Endothelial cell of umbilical vein (primary cell): ENCODE measurements at regions not wholly inside any gene's neighbourhood (a gene's known extent, or its start where the extent isn't known, plus 50 kb on each side); places are given as distances from the start of the nearest gene placed in this dataset.

Experiments used
- BruUV-seq: library from RNA; stranded (reverse); fragments of 400-500 nt; replicated peaks from 2 replicates; lab custom pipeline; 2021; lab: Mats Ljungman, UMichigan
- CTCF ChIA-PET: fragments of 300-600, 350-600 bp; sonication (Branson Sonifier 250); formaldehyde crosslinking; loops from one replicate; lab custom pipeline; 2021; ENCODE audit warnings: antibody characterized with exemption, inconsistent platforms; lab: Charles Lee
- POLR2A ChIA-PET: fragments of 300-600, 350-600 bp; sonication (Branson Sonifier 250); formaldehyde crosslinking; loops from one replicate; lab custom pipeline; 2021; ENCODE audit warnings: antibody characterized with exemption, inconsistent platforms; lab: Charles Lee
- DNase-seq: peaks from one replicate; pipeline ENCODE4 v3.0.0-alpha.2; 2011; ENCODE audit warnings: low read depth, low spot score
- FAIRE-seq: peaks from 2 replicates; lab custom pipeline; 2011; peaks lifted over from hg19 to GRCh38; lab: Jason Lieb, UNC
- H2AFZ ChIP-seq: 2 replicates; pipeline ENCODE4 v1.6.0; 2012; ENCODE audit warnings: low read depth, low read length, control low read depth, inconsistent platforms
- H3K27ac ChIP-seq: 2 replicates; pipeline ENCODE4 v1.5.1; 2011; ENCODE audit warnings: low read depth, mild to moderate bottlenecking, control low read depth, low read length, moderate library complexity; ENCODE audit not compliant: insufficient read depth
- H3K27me3 ChIP-seq, 2 experiments: 2 replicates each; pipeline versions ENCODE4 v1.6.0 to v1.6.1; 2011; ENCODE audit warnings: low read length in 2 of 2, mixed read lengths in 1 of 2; ENCODE audit not compliant: control insufficient read depth in 2 of 2, insufficient read depth in 2 of 2
- H3K36me3 ChIP-seq, 2 experiments: 2 replicates in 1 of 2; 3 replicates in 1 of 2; pipeline ENCODE4 v1.5.1; 2011; ENCODE audit warnings: low read length in 2 of 2, mild to moderate bottlenecking in 1 of 2, moderate library complexity in 1 of 2; ENCODE audit not compliant: control insufficient read depth in 2 of 2, insufficient read depth in 2 of 2; ENCODE audit errors: extremely low read depth in 1 of 2
- H3K4me1 ChIP-seq: 3 replicates; pipeline ENCODE4 v1.5.1; 2011; ENCODE audit warnings: mild to moderate bottlenecking, low read length; ENCODE audit not compliant: control insufficient read depth, insufficient read depth; ENCODE audit errors: extremely low read depth
- H3K4me2 ChIP-seq: 2 replicates; pipeline ENCODE4 v1.6.1; 2011; ENCODE audit warnings: low read length, control low read depth, mixed read lengths; ENCODE audit not compliant: insufficient read depth
- H3K4me3 ChIP-seq, 3 experiments: fragments of 200-600 bp in 1 of 3; sonication (generic), shearing (Covaris generic) in 1 of 3; replicated peaks in 1 of 3; 2 replicates each; pipeline ENCODE4 v1.5.1; 2011 to 2016; ENCODE audit warnings: control low read depth in 3 of 3, low read length in 3 of 3, mild to moderate bottlenecking in 2 of 3, inconsistent platforms in 1 of 3, low read depth in 1 of 3, moderate library complexity in 1 of 3; ENCODE audit not compliant: insufficient read depth in 1 of 3
- H3K79me2 ChIP-seq: 2 replicates; pipeline ENCODE4 v1.6.0; 2012; ENCODE audit warnings: low read length, inconsistent platforms; ENCODE audit not compliant: control insufficient read depth, insufficient read depth
- H3K9ac ChIP-seq: replicated peaks from 2 replicates; pipeline ENCODE3; 2011; ENCODE audit warnings: low read length, control low read depth; ENCODE audit not compliant: insufficient read depth; ENCODE audit errors: extremely low read depth
- H3K9me1 ChIP-seq: replicated peaks from 3 replicates; pipeline ENCODE4 v1.6.0; 2011; ENCODE audit warnings: mild to moderate bottlenecking, low read length; ENCODE audit not compliant: control insufficient read depth, insufficient read depth; ENCODE audit errors: extremely low read depth
- H3K9me3 ChIP-seq: replicated peaks from 2 replicates; pipeline ENCODE4 v1.5.1; 2012; ENCODE audit warnings: low read length, inconsistent platforms; ENCODE audit not compliant: control insufficient read depth, insufficient read depth
- H4K20me1 ChIP-seq: replicated peaks from 2 replicates; pipeline ENCODE3; 2011; ENCODE audit warnings: mild to moderate bottlenecking, low read length; ENCODE audit not compliant: control insufficient read depth, insufficient read depth; ENCODE audit errors: extremely low read depth
- CTCF ChIP-seq, 2 donors: IDR thresholded peaks; 1 replicate in 1 of 2; 2 replicates in 1 of 2; pipeline ENCODE4 v1.5.1; 2011; ENCODE audit warnings: low read length in 2 of 2, mild to moderate bottlenecking in 2 of 2, moderate library complexity in 2 of 2, control low read depth in 1 of 2, inconsistent platforms in 1 of 2, low read depth in 1 of 2; ENCODE audit not compliant: insufficient read depth in 1 of 2; ENCODE audit errors: extremely low read depth in 1 of 2
- EZH2 ChIP-seq: IDR thresholded peaks from 2 replicates; pipeline ENCODE4 v1.6.1; 2012; ENCODE audit warnings: borderline replicate concordance, low read depth, mild to moderate bottlenecking, moderate library complexity, low read length, inconsistent platforms; ENCODE audit not compliant: severe bottlenecking
- FOS ChIP-seq: IDR thresholded peaks from 2 replicates; pipeline ENCODE4 v1.6.1; 2011; ENCODE audit warnings: mild to moderate bottlenecking, low read length, moderate library complexity, borderline replicate concordance; ENCODE audit not compliant: insufficient read depth
- GATA2 ChIP-seq: IDR thresholded peaks from 2 replicates; pipeline ENCODE4 v1.7.0; 2011; ENCODE audit warnings: low read depth, mild to moderate bottlenecking, moderate library complexity, mixed read lengths, low read length; ENCODE audit not compliant: insufficient read length, insufficient read depth
- JUN ChIP-seq: IDR thresholded peaks from 2 replicates; pipeline ENCODE4 v1.6.1; 2011; ENCODE audit warnings: borderline replicate concordance, low read depth; ENCODE audit not compliant: insufficient read length, insufficient read depth
- MAX ChIP-seq: IDR thresholded peaks from 2 replicates; pipeline ENCODE4 v1.6.1; 2011; ENCODE audit not compliant: insufficient read depth, insufficient read length
- MYC ChIP-seq: IDR thresholded peaks from one replicate; pipeline ENCODE4 v1.6.1; 2011; ENCODE audit warnings: mild to moderate bottlenecking, low read depth, low read length
- POLR2A ChIP-seq: IDR thresholded peaks from 2 replicates; pipeline ENCODE4 v1.6.1; 2012; ENCODE audit warnings: low read depth, mild to moderate bottlenecking, control low read depth, low read length
- POLR2AphosphoS5 ChIP-seq: IDR thresholded peaks from 2 replicates; pipeline ENCODE4 v1.6.1; 2012; ENCODE audit warnings: low read depth, mild to moderate bottlenecking, control low read depth, low read length, moderate library complexity; ENCODE audit not compliant: insufficient read depth
- dilution Hi-C: fragments of 300-500 bp; cut with MboI; formaldehyde crosslinking; loops from one replicate; pipeline ENCODE4 v1.15.0; 2019; ENCODE audit warnings: low sequenced_read_pairs; ENCODE audit not compliant: extremely low pct_ligation_motif_present
- intact Hi-C: fragments of 100-400 bp; cut with micrococcal nuclease; formaldehyde crosslinking; loops from one replicate; pipeline ENCODE4 v1.10.0; 2022

GRCh38 chr2:118386641-118387302 lies 298.5 kb downstream of the INSIG2 start:
- H3K27me3 ChIP-seq, result no peaks in the 10 kb centered on the region
- ChIA-PET CTCF (no interaction called here), POLR2A (no interaction called here)
- no peak overlapping the region for H3K9ac ChIP-seq
- no TSS peak for BruUV-seq
- no peaks in the 10 kb centered on the region for H3K9me1 ChIP-seq
- no peaks in the 10 kb centered on the region for H4K20me1 ChIP-seq
- no peaks in the 10 kb centered on the region for H3K36me3 ChIP-seq
- H2AFZ ChIP-seq, result no peak overlapping the region
- H3K4me3 ChIP-seq, result no peak overlapping the region
- intact Hi-C loops, result no loop called here
- DNase-seq (no peak), FAIRE-seq (no peak)
- H3K27ac ChIP-seq, result no peak overlapping the region
- dilution Hi-C loops, result no loop called here
- no peaks in the 10 kb centered on the region for H3K79me2 ChIP-seq
- H3K4me2 ChIP-seq, result no peak overlapping the region
- no peak for TF ChIP-seq EZH2
- no peak for TF ChIP-seq MYC
- no peak for TF ChIP-seq POLR2AphosphoS5
- TF ChIP-seq JUN, result no peak
- no peak for TF ChIP-seq FOS
- no peak for TF ChIP-seq POLR2A
- no peak for TF ChIP-seq CTCF (IDR thresholded peaks at IDR 0.05; ENCODE audit: extremely low read depth in 1 of 2, insufficient read depth in 1 of 2, low read depth in 1 of 2, low read length in 2 of 2)
- TF ChIP-seq MAX, result no peak
- TF ChIP-seq GATA2, result no peak
- H3K9me3 ChIP-seq, result no peaks in the 10 kb centered on the region
- H3K4me1 ChIP-seq, result no peaks in the 10 kb centered on the region
